SU-DHL-6 (cell line): ENCODE measurements at regions not wholly inside any gene's neighbourhood (a gene's known extent, or its start where the extent isn't known, plus 50 kb on each side); places are given as distances from the start of the nearest gene placed in this dataset.

Source experiments
- EZH2phosphoT487 ChIP-seq: fragments of 200-600 bp; sonication (generic), shearing (Covaris generic); conservative IDR thresholded peaks from 2 replicates; pipeline ENCODE4 v1.6.1; 2018; ENCODE audit warnings: mild to moderate bottlenecking, antibody characterized with exemption, low read length, moderate library complexity, mixed read lengths
- TF ChIP-seq, protein P1 (sequence below): fragments of 200-600 bp; sonication (generic); IDR thresholded peaks from one replicate; pipeline ENCODE4 v1.5.1; 2017; ENCODE audit warnings: antibody characterized with exemption, mild to moderate bottlenecking, low read length, moderate library complexity; ENCODE audit not compliant: insufficient read depth, poor library complexity, severe bottlenecking

- TF ChIP-seq, protein P1, sequence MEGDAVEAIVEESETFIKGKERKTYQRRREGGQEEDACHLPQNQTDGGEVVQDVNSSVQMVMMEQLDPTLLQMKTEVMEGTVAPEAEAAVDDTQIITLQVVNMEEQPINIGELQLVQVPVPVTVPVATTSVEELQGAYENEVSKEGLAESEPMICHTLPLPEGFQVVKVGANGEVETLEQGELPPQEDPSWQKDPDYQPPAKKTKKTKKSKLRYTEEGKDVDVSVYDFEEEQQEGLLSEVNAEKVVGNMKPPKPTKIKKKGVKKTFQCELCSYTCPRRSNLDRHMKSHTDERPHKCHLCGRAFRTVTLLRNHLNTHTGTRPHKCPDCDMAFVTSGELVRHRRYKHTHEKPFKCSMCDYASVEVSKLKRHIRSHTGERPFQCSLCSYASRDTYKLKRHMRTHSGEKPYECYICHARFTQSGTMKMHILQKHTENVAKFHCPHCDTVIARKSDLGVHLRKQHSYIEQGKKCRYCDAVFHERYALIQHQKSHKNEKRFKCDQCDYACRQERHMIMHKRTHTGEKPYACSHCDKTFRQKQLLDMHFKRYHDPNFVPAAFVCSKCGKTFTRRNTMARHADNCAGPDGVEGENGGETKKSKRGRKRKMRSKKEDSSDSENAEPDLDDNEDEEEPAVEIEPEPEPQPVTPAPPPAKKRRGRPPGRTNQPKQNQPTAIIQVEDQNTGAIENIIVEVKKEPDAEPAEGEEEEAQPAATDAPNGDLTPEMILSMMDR = no peak
- no peak for TF ChIP-seq EZH2phosphoT487
These were observed 105.1 kb upstream of the NOL4 start for GRCh38 chr18:34329840-34330239.
